Mammary epithelial cell (primary cell): ENCODE measurements at regions not wholly inside any gene's neighbourhood (a gene's known extent, or its start where the extent isn't known, plus 50 kb on each side); places are given as distances from the start of the nearest gene placed in this dataset.

Source experiments
- EZH2 ChIP-seq: IDR thresholded peaks from 2 replicates; pipeline ENCODE4 v1.6.1; 2012; ENCODE audit warnings: low read length, inconsistent platforms, borderline replicate concordance
- TF ChIP-seq, protein P1 (sequence below), 2 donors: IDR thresholded peaks in 1 of 2; conservative IDR thresholded peaks in 1 of 2; 2 replicates each; pipeline ENCODE4 v1.5.1; 2011 to 2012; ENCODE audit warnings: inconsistent platforms in 2 of 2, low read length in 2 of 2, mild to moderate bottlenecking in 2 of 2, control low read depth in 1 of 2, low read depth in 1 of 2; ENCODE audit not compliant: insufficient read depth in 1 of 2; ENCODE audit errors: extremely low read depth in 1 of 2

GRCh38 chr3:39637807-39638206, 170.3 kb downstream of the MOBP start:
- TF ChIP-seq, protein P1, sequence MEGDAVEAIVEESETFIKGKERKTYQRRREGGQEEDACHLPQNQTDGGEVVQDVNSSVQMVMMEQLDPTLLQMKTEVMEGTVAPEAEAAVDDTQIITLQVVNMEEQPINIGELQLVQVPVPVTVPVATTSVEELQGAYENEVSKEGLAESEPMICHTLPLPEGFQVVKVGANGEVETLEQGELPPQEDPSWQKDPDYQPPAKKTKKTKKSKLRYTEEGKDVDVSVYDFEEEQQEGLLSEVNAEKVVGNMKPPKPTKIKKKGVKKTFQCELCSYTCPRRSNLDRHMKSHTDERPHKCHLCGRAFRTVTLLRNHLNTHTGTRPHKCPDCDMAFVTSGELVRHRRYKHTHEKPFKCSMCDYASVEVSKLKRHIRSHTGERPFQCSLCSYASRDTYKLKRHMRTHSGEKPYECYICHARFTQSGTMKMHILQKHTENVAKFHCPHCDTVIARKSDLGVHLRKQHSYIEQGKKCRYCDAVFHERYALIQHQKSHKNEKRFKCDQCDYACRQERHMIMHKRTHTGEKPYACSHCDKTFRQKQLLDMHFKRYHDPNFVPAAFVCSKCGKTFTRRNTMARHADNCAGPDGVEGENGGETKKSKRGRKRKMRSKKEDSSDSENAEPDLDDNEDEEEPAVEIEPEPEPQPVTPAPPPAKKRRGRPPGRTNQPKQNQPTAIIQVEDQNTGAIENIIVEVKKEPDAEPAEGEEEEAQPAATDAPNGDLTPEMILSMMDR (conservative IDR thresholded peaks at IDR 0.05 in 1 of 2, IDR thresholded peaks at IDR 0.05 in 1 of 2; ENCODE audit: extremely low read depth in 1 of 2, insufficient read depth in 1 of 2, low read depth in 1 of 2, low read length in 2 of 2) = peak; percentile 49 to 52
- no peak for TF ChIP-seq EZH2
